GM12878 (cell line): ENCODE measurements at regions not wholly inside any gene's neighbourhood (a gene's known extent, or its start where the extent isn't known, plus 50 kb on each side); places are given as distances from the start of the nearest gene placed in this dataset.

Experiments
- CBFB ChIP-seq: IDR thresholded peaks from 2 replicates; pipeline ENCODE4 v1.6.1; 2016; ENCODE audit warnings: antibody characterized with exemption, low read depth
- CTCF ChIP-seq, 3 experiments: IDR thresholded peaks in 2 of 3; conservative IDR thresholded peaks in 1 of 3; 2 replicates each; pipeline ENCODE4 v1.5.1; 2011; ENCODE audit warnings: low read depth in 3 of 3, low read length in 3 of 3, mild to moderate bottlenecking in 3 of 3, control low read depth in 2 of 3, moderate library complexity in 2 of 3, inconsistent platforms in 1 of 3, mixed read lengths in 1 of 3; ENCODE audit not compliant: control insufficient read depth in 2 of 3, insufficient read depth in 1 of 3; ENCODE audit errors: extremely low read depth in 1 of 3
- EP300 ChIP-seq, 2 experiments: fragments of 150-350 bp in 1 of 2; IDR thresholded peaks; 2 replicates each; pipeline ENCODE4 v1.6.1; 2011 to 2012; ENCODE audit warnings: low read depth in 2 of 2, low read length in 2 of 2, borderline replicate concordance in 1 of 2, improper control_type of control experiment in 1 of 2, inconsistent platforms in 1 of 2; ENCODE audit not compliant: control insufficient read depth in 1 of 2
- JUND ChIP-seq: IDR thresholded peaks from 2 replicates; pipeline ENCODE4 v1.6.1; 2012; ENCODE audit warnings: low read depth, mild to moderate bottlenecking, low read length, improper control_type of control experiment, moderate library complexity
- PML ChIP-seq: IDR thresholded peaks from 2 replicates; pipeline ENCODE4 v1.6.1; 2012; ENCODE audit warnings: low read length, inconsistent platforms
- TAF1 ChIP-seq: IDR thresholded peaks from 2 replicates; pipeline ENCODE4 v1.6.1; 2011; ENCODE audit warnings: mild to moderate bottlenecking, low read depth, low read length, borderline replicate concordance
- ZNF384 ChIP-seq: IDR thresholded peaks from 2 replicates; pipeline ENCODE4 v1.6.1; 2012; ENCODE audit warnings: low read depth, mild to moderate bottlenecking, low read length, improper control_type of control experiment, borderline replicate concordance

GRCh38 chr4:115834441-115834840 lies 721.0 kb upstream of the NDST4 start:
- no peak for TF ChIP-seq CTCF (IDR thresholded peaks at IDR 0.05 in 2 of 3, conservative IDR thresholded peaks at IDR 0.05 in 1 of 3; ENCODE audit: control insufficient read depth in 2 of 3, extremely low read depth in 1 of 3, insufficient read depth in 1 of 3, low read depth in 3 of 3, low read length in 3 of 3)
- no peak for TF ChIP-seq CBFB
- TF ChIP-seq ZNF384: no peak
- TF ChIP-seq EP300 (IDR thresholded peaks at IDR 0.05; ENCODE audit: borderline replicate concordance in 1 of 2, control insufficient read depth in 1 of 2, low read depth in 2 of 2, low read length in 2 of 2): no peak
- TF ChIP-seq TAF1: no peak
- TF ChIP-seq PML: no peak
- no peak for TF ChIP-seq JUND
